HCT116 (cell line): ENCODE measurements at regions not wholly inside any gene's neighbourhood (a gene's known extent, or its start where the extent isn't known, plus 50 kb on each side); places are given as distances from the start of the nearest gene placed in this dataset.

ENCODE experiments used
- ATAC-seq: fragments of 200-7000 bp; cut with Tn5 transposase; 2 replicates; pipeline ENCODE4 v1.9.1; 2020; ENCODE audit warnings: mild to moderate bottlenecking, moderate library complexity
- BruUV-seq: library from RNA; stranded (reverse); fragments of 400-500 nt; replicated peaks from 2 replicates; lab custom pipeline; 2021; lab: Mats Ljungman, UMichigan
- CTCF ChIA-PET: fragments of 300-600 bp; sonication (Branson Sonifier 250); formaldehyde crosslinking; loops from one replicate; lab custom pipeline; 2021; ENCODE audit warnings: antibody characterized with exemption; lab: Charles Lee
- POLR2A ChIA-PET: fragments of 300-600, 350-600 bp; sonication (Branson Sonifier 250); formaldehyde crosslinking; loops from one replicate; lab custom pipeline; 2021; ENCODE audit warnings: antibody characterized with exemption; lab: Charles Lee
- RAD21 ChIA-PET, 2 experiments: fragments of 300-600 bp; sonication (Branson Sonifier 250); formaldehyde crosslinking; loops; one replicate each; lab custom pipeline; 2023; ENCODE audit warnings: low total read pairs in 2 of 2; ENCODE audit not compliant: uncharacterized antibody in 2 of 2, unreplicated experiment in 2 of 2, low non-redundant PET in 1 of 2; lab: Charles Lee
- DNase-seq: peaks from one replicate; pipeline ENCODE4 v3.0.0-alpha.2; 2010; ENCODE audit warnings: low read depth, low spot score
- H2AFZ ChIP-seq: fragments of 200-600 bp; shearing (Covaris generic), sonication (generic); 2 replicates; pipeline ENCODE4 v1.6.1; 2017; ENCODE audit warnings: low read depth, mixed run types, mixed read lengths, antibody characterized with exemption, low read length; ENCODE audit not compliant: poor library complexity, severe bottlenecking
- H3K27ac ChIP-seq: 2 replicates; pipeline ENCODE4 v1.5.1; 2012; ENCODE audit warnings: low read depth, low read length
- H3K27me3 ChIP-seq: fragments of 200-600 bp; sonication (generic); 2 replicates; pipeline ENCODE4 v1.6.1; 2016; ENCODE audit warnings: mixed run types, low read length, mixed read lengths; ENCODE audit not compliant: insufficient read depth
- H3K36me3 ChIP-seq, 2 experiments: fragments of 200-500 bp in 1 of 2; fragments of 200-600 bp in 1 of 2; sonication (Bioruptor generic) in 1 of 2; sonication (generic) in 1 of 2; 2 replicates each; pipeline versions ENCODE4 v1.5.1 to v1.6.1; 2014 to 2016; ENCODE audit warnings: low read length in 2 of 2, inconsistent platforms in 1 of 2, mixed read lengths in 1 of 2, mixed run types in 1 of 2; ENCODE audit not compliant: insufficient read depth in 2 of 2, control insufficient read depth in 1 of 2
- H3K4me1 ChIP-seq, 2 experiments: fragments of 200-600 bp in 1 of 2; sonication (generic) in 1 of 2; 2 replicates each; pipeline versions ENCODE4 v1.5.1 to v1.6.1; 2012 to 2017; ENCODE audit warnings: low read length in 2 of 2, inconsistent platforms in 1 of 2, mild to moderate bottlenecking in 1 of 2, mixed read lengths in 1 of 2, mixed run types in 1 of 2, moderate library complexity in 1 of 2; ENCODE audit not compliant: insufficient read depth in 2 of 2, control insufficient read depth in 1 of 2
- H3K4me2 ChIP-seq: fragments of 200-600 bp; sonication (generic); 2 replicates; pipeline ENCODE4 v1.6.1; 2017; ENCODE audit warnings: mixed run types, low read length, mixed read lengths
- H3K4me3 ChIP-seq, 2 experiments: fragments of 200-600 bp in 1 of 2; sonication (generic) in 1 of 2; replicated peaks in 1 of 2; 2 replicates each; pipeline ENCODE4 v1.5.1; 2011 to 2016; ENCODE audit warnings: low read length in 2 of 2, control low read depth in 1 of 2, low read depth in 1 of 2, mild to moderate bottlenecking in 1 of 2, mixed read lengths in 1 of 2, mixed run types in 1 of 2
- H3K79me2 ChIP-seq: fragments of 200-600 bp; sonication (generic); 2 replicates; pipeline ENCODE4 v1.6.1; 2017; ENCODE audit warnings: mild to moderate bottlenecking, mixed run types, low read length, moderate library complexity, mixed read lengths; ENCODE audit not compliant: insufficient read depth
- H3K9ac ChIP-seq: fragments of 200-600 bp; sonication (generic); 2 replicates; pipeline ENCODE4 v1.6.1; 2016; ENCODE audit warnings: low read length, mixed read lengths
- H3K9me2 ChIP-seq: fragments of 200-600 bp; sonication (generic), shearing (Covaris generic); 2 replicates; pipeline ENCODE4 v1.6.1; 2017; ENCODE audit warnings: mixed run types, mild to moderate bottlenecking, moderate library complexity; ENCODE audit not compliant: insufficient read depth
- H3K9me3 ChIP-seq, 2 experiments: fragments of 200-500 bp in 1 of 2; fragments of 200-600 bp in 1 of 2; sonication (Bioruptor generic) in 1 of 2; sonication (generic) in 1 of 2; 2 replicates each; pipeline ENCODE4 v1.6.1; 2014 to 2017; ENCODE audit warnings: low read length in 2 of 2, mixed read lengths in 2 of 2, inconsistent platforms in 1 of 2, low read depth in 1 of 2, mild to moderate bottlenecking in 1 of 2, mixed run types in 1 of 2, moderate library complexity in 1 of 2; ENCODE audit not compliant: control insufficient read depth in 1 of 2, insufficient read depth in 1 of 2
- H4K20me1 ChIP-seq: fragments of 200-600 bp; sonication (generic), shearing (Covaris generic); 2 replicates; pipeline ENCODE4 v1.6.1; 2017; ENCODE audit warnings: mixed run types, mild to moderate bottlenecking, moderate library complexity; ENCODE audit not compliant: insufficient read depth
- ELF1 ChIP-seq: IDR thresholded peaks from 2 replicates; pipeline ENCODE4 v1.6.1; 2012; ENCODE audit warnings: low read depth, borderline replicate concordance
- EZH2 ChIP-seq: fragments of 200-600 bp; sonication (generic); IDR thresholded peaks from 2 replicates; pipeline ENCODE4 v1.6.1; 2017; ENCODE audit warnings: antibody characterized with exemption, mixed run types
- POLR2AphosphoS5 ChIP-seq: IDR thresholded peaks from 2 replicates; pipeline ENCODE4 v1.6.1; 2011; ENCODE audit warnings: mild to moderate bottlenecking, low read depth, low read length, moderate library complexity
- SIN3A ChIP-seq: IDR thresholded peaks from 2 replicates; pipeline ENCODE4 v1.6.1; 2012; ENCODE audit warnings: low read depth
- TCF7L2 ChIP-seq: IDR thresholded peaks from 2 replicates; pipeline ENCODE4 v1.7.0; 2011; ENCODE audit warnings: borderline replicate concordance, inconsistent platforms; ENCODE audit not compliant: insufficient read depth, insufficient read length; ENCODE audit errors: extremely low read depth
- intact Hi-C: fragments of 100-400 bp; cut with micrococcal nuclease; formaldehyde crosslinking; loops from 2 replicates; pipeline ENCODE4 v1.10.0; 2022
- TF ChIP-seq, protein P1 (sequence below): IDR thresholded peaks from 2 replicates; pipeline ENCODE4 v1.6.1; 2012; ENCODE audit warnings: low read depth
- TF ChIP-seq, protein P2 (sequence below): IDR thresholded peaks from 2 replicates; pipeline ENCODE4 v1.6.1; 2011; ENCODE audit warnings: mild to moderate bottlenecking, low read length, moderate library complexity; ENCODE audit not compliant: insufficient replicate concordance; ENCODE audit errors: extremely low read depth
- TF ChIP-seq, protein P3 (sequence below), 3 experiments: fragments of 200-600 bp in 1 of 3; sonication (generic) in 1 of 3; IDR thresholded peaks in 2 of 3; conservative IDR thresholded peaks in 1 of 3; 2 replicates each; pipeline ENCODE4 v1.5.1; 2012 to 2017; ENCODE audit warnings: low read depth in 2 of 3, low read length in 2 of 3, antibody characterized with exemption in 1 of 3, borderline replicate concordance in 1 of 3, control low read depth in 1 of 3, mild to moderate bottlenecking in 1 of 3, mixed read lengths in 1 of 3, mixed run types in 1 of 3, moderate library complexity in 1 of 3; ENCODE audit not compliant: insufficient read depth in 1 of 3
- TF ChIP-seq, protein P4 (sequence below): IDR thresholded peaks from 2 replicates; pipeline ENCODE4 v1.6.1; 2012

DNA sequence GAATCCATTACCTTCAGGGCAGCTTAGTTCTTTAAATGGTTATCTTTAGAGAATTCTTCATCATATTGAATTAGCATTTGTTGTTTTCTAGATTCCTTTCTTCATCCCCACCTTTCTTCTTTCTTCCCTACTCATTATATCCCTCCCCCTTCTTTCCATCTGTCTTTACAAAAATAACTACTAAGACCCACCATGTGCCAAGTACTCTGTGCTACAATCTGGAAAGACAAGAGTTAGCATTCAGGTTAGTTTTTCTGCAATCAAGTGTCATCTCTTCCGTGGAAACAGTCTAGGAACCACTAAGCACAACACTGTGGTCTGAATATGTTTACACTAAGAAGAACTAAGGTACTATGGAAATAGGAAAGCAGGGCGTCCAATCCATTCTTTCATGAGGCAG lies 897.4 kb upstream of the TENM4 start:
- no peaks in the 10 kb centered on the region for H3K79me2 ChIP-seq
- CTCF ChIA-PET: no interaction called here
- no TSS peak for BruUV-seq

More for the DNA sequence above, 897.4 kb upstream of the TENM4 start:
- no peak overlapping the region for H2AFZ ChIP-seq
- no peaks in the 10 kb centered on the region for H3K36me3 ChIP-seq
- H3K9me3 ChIP-seq: peaks cover 8 to 16% of the 10 kb centered on the region in 2 experiments; a peak in 2 of 4 replicates
- H3K9me2 ChIP-seq: no peaks in the 10 kb centered on the region
- no peak overlapping the region for H3K9ac ChIP-seq
- H3K27ac ChIP-seq: no peak overlapping the region
- ATAC-seq (no peak), DNase-seq (no peak)
- H3K27me3 ChIP-seq: no peaks in the 10 kb centered on the region
- ChIA-PET RAD21 (no interaction called here), POLR2A (no interaction called here)
- no peak overlapping the region for H3K4me2 ChIP-seq
- H3K4me1 ChIP-seq: no peaks in the 10 kb centered on the region
- no peak overlapping the region for H3K4me3 ChIP-seq
- TF ChIP-seq, protein P1, sequence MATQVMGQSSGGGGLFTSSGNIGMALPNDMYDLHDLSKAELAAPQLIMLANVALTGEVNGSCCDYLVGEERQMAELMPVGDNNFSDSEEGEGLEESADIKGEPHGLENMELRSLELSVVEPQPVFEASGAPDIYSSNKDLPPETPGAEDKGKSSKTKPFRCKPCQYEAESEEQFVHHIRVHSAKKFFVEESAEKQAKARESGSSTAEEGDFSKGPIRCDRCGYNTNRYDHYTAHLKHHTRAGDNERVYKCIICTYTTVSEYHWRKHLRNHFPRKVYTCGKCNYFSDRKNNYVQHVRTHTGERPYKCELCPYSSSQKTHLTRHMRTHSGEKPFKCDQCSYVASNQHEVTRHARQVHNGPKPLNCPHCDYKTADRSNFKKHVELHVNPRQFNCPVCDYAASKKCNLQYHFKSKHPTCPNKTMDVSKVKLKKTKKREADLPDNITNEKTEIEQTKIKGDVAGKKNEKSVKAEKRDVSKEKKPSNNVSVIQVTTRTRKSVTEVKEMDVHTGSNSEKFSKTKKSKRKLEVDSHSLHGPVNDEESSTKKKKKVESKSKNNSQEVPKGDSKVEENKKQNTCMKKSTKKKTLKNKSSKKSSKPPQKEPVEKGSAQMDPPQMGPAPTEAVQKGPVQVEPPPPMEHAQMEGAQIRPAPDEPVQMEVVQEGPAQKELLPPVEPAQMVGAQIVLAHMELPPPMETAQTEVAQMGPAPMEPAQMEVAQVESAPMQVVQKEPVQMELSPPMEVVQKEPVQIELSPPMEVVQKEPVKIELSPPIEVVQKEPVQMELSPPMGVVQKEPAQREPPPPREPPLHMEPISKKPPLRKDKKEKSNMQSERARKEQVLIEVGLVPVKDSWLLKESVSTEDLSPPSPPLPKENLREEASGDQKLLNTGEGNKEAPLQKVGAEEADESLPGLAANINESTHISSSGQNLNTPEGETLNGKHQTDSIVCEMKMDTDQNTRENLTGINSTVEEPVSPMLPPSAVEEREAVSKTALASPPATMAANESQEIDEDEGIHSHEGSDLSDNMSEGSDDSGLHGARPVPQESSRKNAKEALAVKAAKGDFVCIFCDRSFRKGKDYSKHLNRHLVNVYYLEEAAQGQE: no peak
- TF ChIP-seq SIN3A (no peak), POLR2AphosphoS5 (no peak), ELF1 (no peak), TCF7L2 (no peak), EZH2 (no peak)
- TF ChIP-seq, protein P2, sequence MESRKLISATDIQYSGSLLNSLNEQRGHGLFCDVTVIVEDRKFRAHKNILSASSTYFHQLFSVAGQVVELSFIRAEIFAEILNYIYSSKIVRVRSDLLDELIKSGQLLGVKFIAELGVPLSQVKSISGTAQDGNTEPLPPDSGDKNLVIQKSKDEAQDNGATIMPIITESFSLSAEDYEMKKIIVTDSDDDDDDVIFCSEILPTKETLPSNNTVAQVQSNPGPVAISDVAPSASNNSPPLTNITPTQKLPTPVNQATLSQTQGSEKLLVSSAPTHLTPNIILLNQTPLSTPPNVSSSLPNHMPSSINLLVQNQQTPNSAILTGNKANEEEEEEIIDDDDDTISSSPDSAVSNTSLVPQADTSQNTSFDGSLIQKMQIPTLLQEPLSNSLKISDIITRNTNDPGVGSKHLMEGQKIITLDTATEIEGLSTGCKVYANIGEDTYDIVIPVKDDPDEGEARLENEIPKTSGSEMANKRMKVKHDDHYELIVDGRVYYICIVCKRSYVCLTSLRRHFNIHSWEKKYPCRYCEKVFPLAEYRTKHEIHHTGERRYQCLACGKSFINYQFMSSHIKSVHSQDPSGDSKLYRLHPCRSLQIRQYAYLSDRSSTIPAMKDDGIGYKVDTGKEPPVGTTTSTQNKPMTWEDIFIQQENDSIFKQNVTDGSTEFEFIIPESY: no peak
- TF ChIP-seq, protein P3, sequence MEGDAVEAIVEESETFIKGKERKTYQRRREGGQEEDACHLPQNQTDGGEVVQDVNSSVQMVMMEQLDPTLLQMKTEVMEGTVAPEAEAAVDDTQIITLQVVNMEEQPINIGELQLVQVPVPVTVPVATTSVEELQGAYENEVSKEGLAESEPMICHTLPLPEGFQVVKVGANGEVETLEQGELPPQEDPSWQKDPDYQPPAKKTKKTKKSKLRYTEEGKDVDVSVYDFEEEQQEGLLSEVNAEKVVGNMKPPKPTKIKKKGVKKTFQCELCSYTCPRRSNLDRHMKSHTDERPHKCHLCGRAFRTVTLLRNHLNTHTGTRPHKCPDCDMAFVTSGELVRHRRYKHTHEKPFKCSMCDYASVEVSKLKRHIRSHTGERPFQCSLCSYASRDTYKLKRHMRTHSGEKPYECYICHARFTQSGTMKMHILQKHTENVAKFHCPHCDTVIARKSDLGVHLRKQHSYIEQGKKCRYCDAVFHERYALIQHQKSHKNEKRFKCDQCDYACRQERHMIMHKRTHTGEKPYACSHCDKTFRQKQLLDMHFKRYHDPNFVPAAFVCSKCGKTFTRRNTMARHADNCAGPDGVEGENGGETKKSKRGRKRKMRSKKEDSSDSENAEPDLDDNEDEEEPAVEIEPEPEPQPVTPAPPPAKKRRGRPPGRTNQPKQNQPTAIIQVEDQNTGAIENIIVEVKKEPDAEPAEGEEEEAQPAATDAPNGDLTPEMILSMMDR (IDR thresholded peaks at IDR 0.05 in 2 of 3, conservative IDR thresholded peaks at IDR 0.05 in 1 of 3; ENCODE audit: borderline replicate concordance in 1 of 3, insufficient read depth in 1 of 3, low read depth in 2 of 3, low read length in 2 of 3): no peak
- TF ChIP-seq, protein P4, sequence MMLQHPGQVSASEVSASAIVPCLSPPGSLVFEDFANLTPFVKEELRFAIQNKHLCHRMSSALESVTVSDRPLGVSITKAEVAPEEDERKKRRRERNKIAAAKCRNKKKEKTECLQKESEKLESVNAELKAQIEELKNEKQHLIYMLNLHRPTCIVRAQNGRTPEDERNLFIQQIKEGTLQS: no peak
- intact Hi-C loops: no loop called here
- no peaks in the 10 kb centered on the region for H4K20me1 ChIP-seq
